PC-9 (cell line): ENCODE measurements at regions not wholly inside any gene's neighbourhood (a gene's known extent, or its start where the extent isn't known, plus 50 kb on each side); places are given as distances from the start of the nearest gene placed in this dataset.

ENCODE experiments used
- CTCF ChIP-seq: fragments of 200-600 bp; sonication (generic); conservative IDR thresholded peaks from 2 replicates; pipeline ENCODE4 v1.6.1; 2017; ENCODE audit warnings: mixed run types, antibody characterized with exemption, mild to moderate bottlenecking, moderate library complexity
- EZH2 ChIP-seq: fragments of 200-600 bp; sonication (generic); IDR thresholded peaks from 2 replicates; pipeline ENCODE4 v1.8.0; 2017; ENCODE audit warnings: antibody characterized with exemption, low read depth

- TF ChIP-seq CTCF (no peak), EZH2 (no peak)
Observed at GRCh38 chr14:45486599-45486998, 233.6 kb upstream of the MIS18BP1 start.
